Peyer's patch (tissue), 4 donors: ENCODE measurements at regions not wholly inside any gene's neighbourhood (a gene's known extent, or its start where the extent isn't known, plus 50 kb on each side); places are given as distances from the start of the nearest gene placed in this dataset.
"Not testable (repeated sequence)": the region's sequence is repeated elsewhere in the genome, so short reads cannot be mapped to it uniquely, and the experiment has no call there.

ENCODE experiments used
- POLR2A ChIP-seq, 2 donors: fragments of 450-650 bp; IDR thresholded peaks; one replicate each; pipeline ENCODE4 v1.5.1; 2017; ENCODE audit warnings: antibody characterized with exemption in 2 of 2, mild to moderate bottlenecking in 2 of 2, moderate library complexity in 2 of 2
- TF ChIP-seq, protein P1 (sequence below), 6 experiments: fragments of 450-650 bp in 4 of 6; fragments of 200-600 bp in 2 of 6; sonication (generic) in 1 of 6; IDR thresholded peaks; one replicate each; pipeline ENCODE4 v1.5.1; 2017 to 2019; ENCODE audit warnings: antibody characterized with exemption in 6 of 6, mild to moderate bottlenecking in 3 of 6, moderate library complexity in 1 of 6

DNA sequence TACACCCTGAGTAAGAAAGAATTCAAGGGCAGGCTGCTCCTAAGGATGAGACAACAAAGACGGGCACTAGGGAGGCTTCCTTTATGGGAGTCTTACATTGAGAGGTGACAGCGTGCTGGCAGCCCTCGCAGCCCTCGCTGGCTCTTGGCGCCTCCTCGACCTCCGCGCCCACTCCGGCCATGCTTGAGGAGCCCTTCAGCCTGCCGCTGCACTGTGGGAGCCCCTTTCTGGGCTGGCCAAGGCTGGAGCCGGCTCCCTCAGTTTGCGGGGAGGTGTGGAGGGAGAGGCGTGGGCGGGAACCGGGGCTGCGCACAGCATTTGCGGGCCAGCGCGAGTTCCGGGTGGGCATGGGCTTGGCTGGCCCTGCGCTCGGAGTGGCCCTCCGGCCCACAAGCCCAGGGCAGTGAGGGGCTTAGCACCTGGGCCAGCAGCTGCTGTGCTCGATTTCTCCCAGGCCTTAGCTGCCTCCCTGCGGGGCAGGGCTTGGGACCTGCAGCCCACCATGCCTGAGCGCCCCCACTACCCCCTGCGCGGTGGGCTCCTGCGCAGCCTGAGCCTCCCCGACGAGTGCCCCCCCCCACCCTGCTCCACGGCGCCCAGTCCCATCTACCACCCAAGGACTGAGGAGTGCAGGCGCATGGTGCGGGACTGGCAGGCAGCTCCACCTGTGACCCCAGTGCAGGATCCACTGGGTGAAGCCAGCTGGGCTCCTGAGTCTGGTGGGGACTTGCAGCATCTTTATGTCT, 75.3 kb downstream of the BARX1 start:
- TF ChIP-seq, protein P1, sequence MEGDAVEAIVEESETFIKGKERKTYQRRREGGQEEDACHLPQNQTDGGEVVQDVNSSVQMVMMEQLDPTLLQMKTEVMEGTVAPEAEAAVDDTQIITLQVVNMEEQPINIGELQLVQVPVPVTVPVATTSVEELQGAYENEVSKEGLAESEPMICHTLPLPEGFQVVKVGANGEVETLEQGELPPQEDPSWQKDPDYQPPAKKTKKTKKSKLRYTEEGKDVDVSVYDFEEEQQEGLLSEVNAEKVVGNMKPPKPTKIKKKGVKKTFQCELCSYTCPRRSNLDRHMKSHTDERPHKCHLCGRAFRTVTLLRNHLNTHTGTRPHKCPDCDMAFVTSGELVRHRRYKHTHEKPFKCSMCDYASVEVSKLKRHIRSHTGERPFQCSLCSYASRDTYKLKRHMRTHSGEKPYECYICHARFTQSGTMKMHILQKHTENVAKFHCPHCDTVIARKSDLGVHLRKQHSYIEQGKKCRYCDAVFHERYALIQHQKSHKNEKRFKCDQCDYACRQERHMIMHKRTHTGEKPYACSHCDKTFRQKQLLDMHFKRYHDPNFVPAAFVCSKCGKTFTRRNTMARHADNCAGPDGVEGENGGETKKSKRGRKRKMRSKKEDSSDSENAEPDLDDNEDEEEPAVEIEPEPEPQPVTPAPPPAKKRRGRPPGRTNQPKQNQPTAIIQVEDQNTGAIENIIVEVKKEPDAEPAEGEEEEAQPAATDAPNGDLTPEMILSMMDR (IDR thresholded peaks at IDR 0.05), result not testable (repeated sequence)
- not testable (repeated sequence) for TF ChIP-seq POLR2A (IDR thresholded peaks at IDR 0.05)
